Prostate gland (tissue), 2 donors: ENCODE measurements at regions not wholly inside any gene's neighbourhood (a gene's known extent, or its start where the extent isn't known, plus 50 kb on each side); places are given as distances from the start of the nearest gene placed in this dataset.
"Not testable (repeated sequence)": the region's sequence is repeated elsewhere in the genome, so short reads cannot be mapped to it uniquely, and the experiment has no call there.

Experiments
- DNase-seq: peaks from one replicate; pipeline ENCODE4 v3.0.0-alpha.2; 2019; ENCODE audit warnings: low spot score
- H3K27ac ChIP-seq, 2 donors: fragments of 200-600 bp; sonication (generic); 2 replicates each; pipeline ENCODE4 v1.5.1; 2017 to 2019
- H3K27me3 ChIP-seq: fragments of 200-600 bp; sonication (generic); replicated peaks from 2 replicates; pipeline ENCODE4 v1.5.1; 2019; ENCODE audit not compliant: insufficient read depth
- H3K36me3 ChIP-seq, 2 donors: fragments of 200-600 bp; sonication (generic); 1 replicate in 1 of 2; 2 replicates in 1 of 2; pipeline versions ENCODE4 v1.5.1 to v1.8.1; 2017 to 2019
- H3K4me1 ChIP-seq: fragments of 200-600 bp; sonication (generic); replicated peaks from 2 replicates; pipeline ENCODE4 v1.5.1; 2019
- H3K4me3 ChIP-seq, 2 donors: fragments of 200-600 bp; sonication (generic); 2 replicates each; pipeline ENCODE4 v1.5.1; 2017 to 2019
- H3K9me3 ChIP-seq: fragments of 200-600 bp; sonication (generic); 2 replicates; pipeline ENCODE4 v1.5.1; 2017
- POLR2A ChIP-seq: fragments of 450-650 bp; IDR thresholded peaks from one replicate; pipeline ENCODE4 v1.6.1; 2016; ENCODE audit warnings: antibody characterized with exemption, mild to moderate bottlenecking
- POLR2AphosphoS5 ChIP-seq: sonication (generic); formaldehyde crosslinking; IDR thresholded peaks from one replicate; pipeline ENCODE4 v1.6.1; 2017; ENCODE audit warnings: antibody characterized with exemption
- WGBS: methylation state at CpG from one replicate; pipeline ENCODE4 v1.1.5; 2018; 5-methylcytosine and 5-hydroxymethylcytosine counted together
- intact Hi-C: fragments of 100-400 bp; cut with DNase I; formaldehyde crosslinking; loops from one replicate; pipeline ENCODE4 v1.14.2; 2022
- TF ChIP-seq, protein P1 (sequence below), 4 experiments: fragments of 200-600 bp in 2 of 4; fragments of 450-650 bp in 2 of 4; sonication (generic) in 2 of 4; IDR thresholded peaks; 1 replicate in 3 of 4; 2 replicates in 1 of 4; pipeline ENCODE4 v1.5.1; 2016 to 2019; ENCODE audit warnings: antibody characterized with exemption in 4 of 4, mild to moderate bottlenecking in 2 of 4, moderate library complexity in 2 of 4

DNA sequence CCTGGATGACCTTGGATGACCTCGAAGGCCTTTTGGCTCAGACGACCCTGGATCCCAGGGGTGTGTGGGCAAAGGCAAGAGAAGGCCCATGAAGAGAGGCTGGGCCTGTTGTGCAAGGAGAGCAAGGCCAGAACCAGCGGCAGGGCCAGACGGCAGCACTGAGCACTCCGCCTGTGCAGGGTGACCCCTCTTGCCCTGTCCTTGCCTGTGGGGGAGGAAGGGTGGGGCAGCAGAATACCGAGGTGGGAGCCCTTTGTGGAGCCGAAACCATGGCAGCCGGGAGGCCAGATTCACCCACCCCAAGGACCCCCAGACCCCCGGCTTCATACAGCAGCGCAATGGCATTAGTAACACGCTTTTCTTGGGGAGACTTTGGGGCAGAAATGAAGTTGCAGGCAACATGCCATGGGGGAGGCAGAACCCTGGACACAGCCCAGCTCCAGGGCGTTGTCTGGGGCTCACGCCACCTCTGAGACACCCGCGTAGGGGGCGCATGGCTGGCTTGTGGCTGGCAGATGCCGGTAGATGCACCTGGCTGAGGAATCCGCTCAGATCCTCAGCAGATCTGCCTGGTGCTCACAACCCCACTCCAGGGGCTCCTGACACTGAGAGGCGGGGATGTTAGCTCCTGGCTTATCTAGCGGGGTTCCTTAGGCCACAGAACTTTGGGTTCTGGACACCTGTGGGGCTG is 114.5 kb downstream of the FAM53A start:
- H3K27ac ChIP-seq, result no peak overlapping the region
- intact Hi-C loops, result no loop called here
- no peak for DNase-seq

DNA sequence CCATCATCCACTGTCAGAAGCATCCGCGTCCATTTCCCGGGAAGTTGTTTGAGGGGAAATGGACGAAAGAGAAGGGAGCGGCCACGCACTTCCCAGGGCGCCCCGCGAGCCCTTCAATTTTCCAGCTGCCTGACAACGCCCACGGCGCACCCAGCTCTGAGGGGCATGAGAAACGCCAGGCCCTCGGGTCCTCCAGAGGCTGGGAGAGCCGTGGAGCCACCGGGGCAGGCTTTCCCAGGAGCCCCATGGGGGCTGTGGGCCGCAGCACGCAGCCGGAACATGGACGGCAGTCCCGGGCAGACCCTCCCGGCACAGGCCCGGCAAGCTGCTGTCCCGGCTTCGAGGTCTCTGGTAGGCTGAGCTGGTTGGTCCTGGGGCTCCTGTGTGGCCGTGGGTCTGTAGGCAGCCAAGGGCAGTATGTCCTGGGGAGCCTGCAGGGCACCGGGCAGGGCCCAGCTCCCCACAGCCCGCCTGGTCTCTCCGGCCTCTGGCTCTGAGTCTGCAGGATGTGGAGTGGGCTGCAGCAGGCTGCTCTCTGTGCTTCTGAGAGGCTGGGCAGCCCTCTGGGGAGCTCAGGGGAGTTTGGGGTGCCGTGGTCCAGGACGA is 115.2 kb downstream of the FAM53A start:
- Histone ChIP-seq H3K4me1 (no peaks in the 10 kb centered on the region), H3K27ac (no peak overlapping the region), H3K4me3 (no peak overlapping the region), H3K27me3 (peaks cover 13% of the 10 kb centered on the region), H3K9me3 (no peaks in the 10 kb centered on the region), H3K36me3 (no peaks in the 10 kb centered on the region)
- intact Hi-C loops, result no loop called here
- DNase-seq, result no peak
- TF ChIP-seq POLR2A (no peak), POLR2AphosphoS5 (no peak)
- TF ChIP-seq, protein P1, sequence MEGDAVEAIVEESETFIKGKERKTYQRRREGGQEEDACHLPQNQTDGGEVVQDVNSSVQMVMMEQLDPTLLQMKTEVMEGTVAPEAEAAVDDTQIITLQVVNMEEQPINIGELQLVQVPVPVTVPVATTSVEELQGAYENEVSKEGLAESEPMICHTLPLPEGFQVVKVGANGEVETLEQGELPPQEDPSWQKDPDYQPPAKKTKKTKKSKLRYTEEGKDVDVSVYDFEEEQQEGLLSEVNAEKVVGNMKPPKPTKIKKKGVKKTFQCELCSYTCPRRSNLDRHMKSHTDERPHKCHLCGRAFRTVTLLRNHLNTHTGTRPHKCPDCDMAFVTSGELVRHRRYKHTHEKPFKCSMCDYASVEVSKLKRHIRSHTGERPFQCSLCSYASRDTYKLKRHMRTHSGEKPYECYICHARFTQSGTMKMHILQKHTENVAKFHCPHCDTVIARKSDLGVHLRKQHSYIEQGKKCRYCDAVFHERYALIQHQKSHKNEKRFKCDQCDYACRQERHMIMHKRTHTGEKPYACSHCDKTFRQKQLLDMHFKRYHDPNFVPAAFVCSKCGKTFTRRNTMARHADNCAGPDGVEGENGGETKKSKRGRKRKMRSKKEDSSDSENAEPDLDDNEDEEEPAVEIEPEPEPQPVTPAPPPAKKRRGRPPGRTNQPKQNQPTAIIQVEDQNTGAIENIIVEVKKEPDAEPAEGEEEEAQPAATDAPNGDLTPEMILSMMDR (IDR thresholded peaks at IDR 0.05), result no peak
- WGBS, result 78% methylated on average over 30 of the region's 31 CpGs

More for the DNA sequence above, 114.5 kb downstream of the FAM53A start:
- Histone ChIP-seq H3K36me3 (no peaks in the 10 kb centered on the region), H3K4me1 (no peaks in the 10 kb centered on the region), H3K9me3 (no peaks in the 10 kb centered on the region), H3K4me3 (no peak overlapping the region), H3K27me3 (peaks cover 6% of the 10 kb centered on the region)
- TF ChIP-seq POLR2AphosphoS5, result no peak
- no peak for TF ChIP-seq POLR2A
- TF ChIP-seq, protein P1 (IDR thresholded peaks at IDR 0.05), result no peak
- 79% methylated on average over 20 of the region's 20 CpGs for WGBS

DNA sequence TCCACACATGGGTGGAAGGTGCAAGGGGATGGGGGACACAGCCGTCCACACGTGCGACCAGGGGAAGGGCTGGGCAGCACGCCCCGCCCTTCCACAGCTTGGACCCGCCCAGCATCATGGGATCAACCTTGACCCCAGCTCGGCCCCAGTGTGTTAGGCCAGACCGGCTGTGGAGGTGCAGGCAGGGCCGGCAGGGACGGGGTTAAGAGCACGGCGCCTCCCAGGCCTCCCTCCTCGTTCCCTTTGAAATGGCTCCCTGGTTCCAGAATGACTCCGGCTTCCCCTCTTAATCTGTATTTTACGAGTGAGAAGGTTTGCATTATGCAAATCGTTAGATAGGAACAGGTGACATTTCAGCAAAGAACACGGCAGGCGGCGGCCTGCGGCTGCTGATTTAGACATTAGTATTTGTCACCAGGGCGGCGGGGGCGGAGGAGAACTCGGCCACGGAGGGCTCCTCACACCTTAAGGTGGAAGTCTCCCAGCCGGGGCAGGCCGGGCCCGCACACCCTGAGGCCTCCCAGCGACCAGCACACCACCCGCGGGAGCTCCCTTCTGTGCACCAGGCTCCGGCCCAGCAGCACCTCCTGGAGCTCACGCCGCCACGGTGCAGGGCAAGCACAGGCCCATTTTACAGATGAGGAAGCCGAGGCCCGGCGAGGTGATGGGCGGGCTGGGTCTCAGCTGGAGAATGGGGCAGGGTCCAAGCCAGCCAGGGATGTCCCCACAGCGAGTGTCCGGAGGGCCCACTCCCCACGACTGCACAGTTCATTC is 116.1 kb downstream of the FAM53A start:
- Histone ChIP-seq H3K36me3 (no peaks in the 10 kb centered on the region), H3K9me3 (no peaks in the 10 kb centered on the region), H3K27me3 (peaks cover 17% of the 10 kb centered on the region), H3K27ac (no peak overlapping the region), H3K4me3 (no peak overlapping the region), H3K4me1 (no peaks in the 10 kb centered on the region)
- intact Hi-C loops, result no loop called here
- no peak for TF ChIP-seq POLR2A
- TF ChIP-seq, protein P1 (IDR thresholded peaks at IDR 0.05), result no peak
- TF ChIP-seq POLR2AphosphoS5, result no peak
- 35% methylated on average over 40 of the region's 42 CpGs for WGBS
- no peak for DNase-seq

DNA sequence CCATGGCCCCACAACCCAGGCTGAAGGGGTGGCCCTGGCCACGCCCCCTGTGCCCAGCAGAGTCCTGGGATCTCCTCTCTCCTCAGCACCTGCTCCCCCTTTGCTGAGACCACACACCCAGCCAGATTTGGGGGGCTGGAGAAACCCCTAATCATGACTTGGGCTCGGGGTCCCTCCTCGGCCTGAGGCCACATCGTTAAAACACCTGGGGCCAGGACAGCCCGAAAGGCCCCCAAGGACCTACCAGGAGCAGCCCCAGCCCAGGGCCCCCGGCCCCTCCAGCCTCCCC is 116.7 kb downstream of the FAM53A start:
- intact Hi-C loops, result no loop called here
- no peak for DNase-seq
- Histone ChIP-seq H3K27ac (no peak overlapping the region), H3K4me1 (no peaks in the 10 kb centered on the region), H3K9me3 (no peaks in the 10 kb centered on the region), H3K4me3 (no peak overlapping the region), H3K36me3 (no peaks in the 10 kb centered on the region), H3K27me3 (peaks cover 17% of the 10 kb centered on the region)
- 52% methylated on average over 5 of the region's 6 CpGs for WGBS
- TF ChIP-seq POLR2A (no peak), POLR2AphosphoS5 (no peak)

DNA sequence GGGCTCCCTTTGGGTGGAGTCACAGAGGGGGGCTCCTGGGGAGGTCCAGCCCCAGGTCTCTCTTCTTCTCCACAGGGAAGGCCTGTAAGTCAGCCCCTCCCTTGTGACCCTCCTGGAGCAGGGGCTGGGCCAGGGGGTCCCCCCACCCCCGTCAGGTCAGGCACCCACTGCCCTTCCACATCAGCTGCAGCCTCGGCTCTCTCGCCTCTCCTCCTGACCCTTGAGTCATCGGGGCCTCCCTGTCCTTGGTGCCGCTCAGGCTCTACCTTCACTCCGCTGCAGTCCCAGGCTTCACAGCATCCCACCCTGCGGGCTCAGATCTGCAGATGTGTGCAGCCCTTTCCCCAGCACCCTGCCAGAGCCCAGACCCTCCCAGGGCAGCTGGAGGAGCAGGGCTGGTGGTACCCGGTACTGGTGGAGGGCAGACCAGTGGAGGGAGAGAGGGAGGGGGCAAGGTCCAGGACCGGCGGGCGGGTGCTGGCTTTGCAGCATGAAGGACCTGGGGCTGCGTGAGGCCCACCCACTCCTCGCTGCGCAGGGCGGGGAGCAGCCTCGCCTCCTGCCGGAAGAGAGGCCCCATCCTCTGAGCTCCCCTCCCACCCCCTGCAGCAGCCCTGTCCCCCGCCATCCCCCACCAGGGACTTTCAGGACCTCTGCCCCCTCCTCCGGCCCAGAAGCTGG is 117.1 kb downstream of the FAM53A start:
- no peaks in the 10 kb centered on the region for H3K9me3 ChIP-seq
- H3K27ac ChIP-seq, result no peak overlapping the region
- peaks cover 17% of the 10 kb centered on the region for H3K27me3 ChIP-seq
- TF ChIP-seq, protein P1 (IDR thresholded peaks at IDR 0.05), result no peak
- no peak for TF ChIP-seq POLR2A
- no peak for TF ChIP-seq POLR2AphosphoS5
- 68% methylated on average over 18 of the region's 19 CpGs for WGBS
- intact Hi-C loops, result no loop called here
- H3K4me1 ChIP-seq, result no peaks in the 10 kb centered on the region
- DNase-seq, result no peak
- no peaks in the 10 kb centered on the region for H3K36me3 ChIP-seq
- H3K4me3 ChIP-seq, result no peak overlapping the region

DNA sequence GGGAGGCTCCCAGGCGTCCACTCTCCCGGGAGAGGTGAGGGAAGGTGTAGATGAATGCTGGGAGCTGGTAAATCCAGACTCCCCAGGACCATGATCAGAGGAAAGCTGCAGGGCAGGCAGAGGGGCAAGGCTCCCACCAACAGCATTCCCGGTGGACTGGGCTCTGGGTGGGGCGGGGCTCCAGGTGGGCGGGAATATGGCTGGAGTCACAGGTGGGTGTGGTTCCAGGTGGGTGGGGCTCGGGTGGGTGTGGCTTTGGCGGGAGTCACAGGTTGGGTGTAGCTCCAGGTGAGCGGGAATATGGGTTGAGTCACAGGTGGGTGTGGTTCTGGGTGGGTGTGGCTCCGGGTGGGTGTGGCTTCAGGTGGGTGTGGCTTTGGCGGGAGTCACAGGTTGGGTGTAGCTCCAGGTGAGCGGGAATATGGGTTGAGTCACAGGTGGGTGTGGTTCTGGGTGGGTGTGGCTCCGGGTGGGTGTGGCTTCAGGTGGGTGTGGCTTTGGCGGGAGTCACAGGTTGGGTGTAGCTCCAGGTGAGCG is 117.7 kb downstream of the FAM53A start:
- intact Hi-C loops, H3K27ac ChIP-seq, DNase-seq, H3K4me1 ChIP-seq, H3K4me3 ChIP-seq, H3K36me3 ChIP-seq, H3K9me3 ChIP-seq: not testable (repeated sequence)
- WGBS, result 33% methylated on average over 13 of the region's 14 CpGs
- H3K27me3 ChIP-seq, result peaks cover 17% of the 10 kb centered on the region
